HG02610 (cell line): ENCODE measurements at regions not wholly inside any gene's neighbourhood (a gene's known extent, or its start where the extent isn't known, plus 50 kb on each side); places are given as distances from the start of the nearest gene placed in this dataset.
"Not testable (repeated sequence)": the region's sequence is repeated elsewhere in the genome, so short reads cannot be mapped to it uniquely, and the experiment has no call there.

Experiments used
- ATAC-seq: cut with Tn5 transposase; IDR thresholded peaks from one replicate; pipeline ENCODE4 v1.9.1; 2021; ENCODE audit warnings: mild to moderate bottlenecking, moderate library complexity; ENCODE audit not compliant: unreplicated experiment

GRCh38 chr10:131021969-131022368 lies 289.6 kb downstream of the TCERG1L start:
- ATAC-seq = no peak

GRCh38 chr10:131022369-131022768 lies 289.2 kb downstream of the TCERG1L start:
- no peak for ATAC-seq

GRCh38 chr10:131022981-131023380 lies 288.5 kb downstream of the TCERG1L start:
- no peak for ATAC-seq

GRCh38 chr10:131024259-131025131 lies 287.0 kb downstream of the TCERG1L start:
- no peak for ATAC-seq

GRCh38 chr10:131025333-131025732 lies 286.2 kb downstream of the TCERG1L start:
- no peak for ATAC-seq

- no peak for ATAC-seq
Measured at GRCh38 chr10:131027256-131027655, 284.3 kb downstream of the TCERG1L start.

- ATAC-seq = no peak
Measured at GRCh38 chr10:131031346-131031745, 280.2 kb downstream of the TCERG1L start.

GRCh38 chr10:131032329-131033165 lies 279.0 kb downstream of the TCERG1L start:
- ATAC-seq = no peak

- ATAC-seq = no peak
Measured at GRCh38 chr10:131033166-131034085, 278.1 kb downstream of the TCERG1L start.

- no peak for ATAC-seq
Measured at GRCh38 chr10:131034451-131034850, 277.1 kb downstream of the TCERG1L start.

- ATAC-seq = no peak
Measured at GRCh38 chr10:131035779-131036178, 275.7 kb downstream of the TCERG1L start.

- no peak for ATAC-seq
Measured at GRCh38 chr10:131038056-131038455, 273.5 kb downstream of the TCERG1L start.

- no peak for ATAC-seq
Measured at GRCh38 chr10:131041031-131041430, 270.5 kb downstream of the TCERG1L start.

GRCh38 chr10:131041441-131041840 lies 270.1 kb downstream of the TCERG1L start:
- ATAC-seq = no peak

GRCh38 chr10:131042015-131042414 lies 269.5 kb downstream of the TCERG1L start:
- ATAC-seq = not testable (repeated sequence)
